IMR-90 (cell line): ENCODE measurements at regions not wholly inside any gene's neighbourhood (a gene's known extent, or its start where the extent isn't known, plus 50 kb on each side); places are given as distances from the start of the nearest gene placed in this dataset.

ENCODE experiments used
- ATAC-seq: fragments of 200-7000 bp; cut with Tn5 transposase; 2 replicates; pipeline ENCODE4 v1.9.1; 2020; ENCODE audit warnings: low read depth, mild to moderate bottlenecking, moderate library complexity
- BruUV-seq: library from RNA; stranded (reverse); fragments of 400-500 nt; replicated peaks from 2 replicates; lab custom pipeline; 2021; lab: Mats Ljungman, UMichigan
- CTCF ChIA-PET: fragments of 300-600 bp; formaldehyde crosslinking; extraction: SDS; loops from one replicate; lab custom pipeline; 2021; ENCODE audit warnings: antibody characterized with exemption; lab: Yijun Ruan, JAX
- POLR2A ChIA-PET: fragments of 300-600 bp; sonication (Branson Sonifier 250); formaldehyde crosslinking; loops from one replicate; lab custom pipeline; 2022; ENCODE audit warnings: antibody characterized with exemption; ENCODE audit not compliant: unreplicated experiment; lab: Charles Lee
- DNase-seq: peaks from one replicate; pipeline ENCODE4 v3.0.0; 2013
- H2AFZ ChIP-seq: replicated peaks from 2 replicates; pipeline ENCODE3; 2013; ENCODE audit warnings: low read length, mild to moderate bottlenecking; ENCODE audit not compliant: poor library complexity
- H2AK5ac ChIP-seq: 2 replicates; pipeline ENCODE4 v1.6.1; 2013; ENCODE audit warnings: low read depth, low read length, inconsistent platforms
- H2AK9ac ChIP-seq: replicated peaks from 2 replicates; pipeline ENCODE3; 2013; ENCODE audit warnings: mild to moderate bottlenecking, low read depth, low read length, moderate library complexity; ENCODE audit not compliant: poor library complexity
- H2BK120ac ChIP-seq: 2 replicates; pipeline ENCODE4 v1.6.1; 2013; ENCODE audit warnings: low read depth, low read length, inconsistent platforms
- H2BK15ac ChIP-seq: 3 replicates; pipeline ENCODE4 v1.6.1; 2013; ENCODE audit warnings: low read depth, low read length, inconsistent platforms
- H2BK20ac ChIP-seq: 2 replicates; pipeline ENCODE4 v1.6.1; 2013; ENCODE audit warnings: low read depth, mild to moderate bottlenecking, inconsistent platforms, low read length, moderate library complexity
- H2BK5ac ChIP-seq: 2 replicates; pipeline ENCODE4 v1.6.1; 2013; ENCODE audit warnings: mild to moderate bottlenecking, low read depth, low read length, inconsistent platforms; ENCODE audit not compliant: poor library complexity, severe bottlenecking
- H3K14ac ChIP-seq: replicated peaks from 2 replicates; pipeline ENCODE4 v1.6.1; 2013; ENCODE audit warnings: low read depth, low read length, inconsistent platforms
- H3K18ac ChIP-seq: 2 replicates; pipeline ENCODE4 v1.6.1; 2013; ENCODE audit warnings: low read depth, low read length, control low read depth
- H3K23ac ChIP-seq: 2 replicates; pipeline ENCODE4 v1.6.1; 2013; ENCODE audit warnings: low read depth, low read length, inconsistent platforms
- H3K27ac ChIP-seq: 2 replicates; pipeline ENCODE4 v1.5.1; 2013; ENCODE audit warnings: mild to moderate bottlenecking, control low read depth, low read length; ENCODE audit not compliant: insufficient read depth
- H3K27me3 ChIP-seq: 2 replicates; pipeline ENCODE4 v1.6.1; 2013; ENCODE audit warnings: low read length; ENCODE audit not compliant: control insufficient read depth, insufficient read depth
- H3K36me3 ChIP-seq: 2 replicates; pipeline ENCODE4 v1.6.1; 2013; ENCODE audit warnings: low read length, mixed read lengths; ENCODE audit not compliant: control insufficient read depth, insufficient read depth
- H3K4ac ChIP-seq: 2 replicates; pipeline ENCODE4 v1.6.1; 2013; ENCODE audit warnings: low read depth, low read length, inconsistent platforms
- H3K4me1 ChIP-seq: 2 replicates; pipeline ENCODE4 v1.6.1; 2013; ENCODE audit warnings: low read length, mixed read lengths; ENCODE audit not compliant: control insufficient read depth, insufficient read depth
- H3K4me2 ChIP-seq: 2 replicates; pipeline ENCODE4 v1.6.1; 2013; ENCODE audit warnings: low read depth, mild to moderate bottlenecking, control low read depth, low read length, moderate library complexity
- H3K4me3 ChIP-seq: 2 replicates; pipeline ENCODE4 v1.5.1; 2013; ENCODE audit warnings: low read depth, mild to moderate bottlenecking, control low read depth, low read length, moderate library complexity; ENCODE audit not compliant: insufficient read depth
- H3K56ac ChIP-seq: 2 replicates; pipeline ENCODE4 v1.6.1; 2013; ENCODE audit warnings: low read length, inconsistent platforms; ENCODE audit not compliant: insufficient read depth; ENCODE audit errors: extremely low read depth
- H3K79me1 ChIP-seq, 2 experiments: 2 replicates each; pipeline ENCODE4 v1.6.1; 2013; ENCODE audit warnings: low read length in 2 of 2, inconsistent platforms in 1 of 2, low read depth in 1 of 2
- H3K9ac ChIP-seq: 2 replicates; pipeline ENCODE4 v1.6.1; 2013; ENCODE audit warnings: low read depth, low read length, control low read depth
- H3K9me1 ChIP-seq: 2 replicates; pipeline ENCODE4 v1.6.1; 2013; ENCODE audit warnings: low read length, inconsistent platforms; ENCODE audit not compliant: insufficient read depth
- H3K9me3 ChIP-seq: 2 replicates; pipeline ENCODE4 v1.6.1; 2013; ENCODE audit warnings: low read length; ENCODE audit not compliant: control insufficient read depth, insufficient read depth
- H4K20me1 ChIP-seq: 2 replicates; pipeline ENCODE4 v1.6.1; 2013; ENCODE audit warnings: low read length, inconsistent platforms; ENCODE audit not compliant: insufficient read depth
- H4K5ac ChIP-seq: 2 replicates; pipeline ENCODE4 v1.6.1; 2013; ENCODE audit warnings: mild to moderate bottlenecking, low read depth, low read length, control low read depth
- H4K8ac ChIP-seq, 2 experiments: 2 replicates each; pipeline ENCODE4 v1.6.1; 2013; ENCODE audit warnings: low read depth in 2 of 2, low read length in 2 of 2, control low read depth in 1 of 2, inconsistent platforms in 1 of 2
- H4K91ac ChIP-seq: 2 replicates; pipeline ENCODE4 v1.6.1; 2013; ENCODE audit warnings: low read depth, low read length, inconsistent platforms; ENCODE audit not compliant: insufficient read depth
- ELK1 ChIP-seq: fragments of 150-350 bp; IDR thresholded peaks from 2 replicates; pipeline ENCODE4 v1.6.1; 2016; ENCODE audit warnings: low read depth, mild to moderate bottlenecking, low read length, moderate library complexity, borderline replicate concordance
- MAFK ChIP-seq: IDR thresholded peaks from 2 replicates; pipeline ENCODE4 v1.6.1; 2012; ENCODE audit warnings: low read depth, low read length, improper control_type of control experiment
- MAZ ChIP-seq: IDR thresholded peaks from 2 replicates; pipeline ENCODE4 v1.6.1; 2012; ENCODE audit warnings: low read depth, mild to moderate bottlenecking, low read length, improper control_type of control experiment, moderate library complexity, borderline replicate concordance
- MXI1 ChIP-seq: IDR thresholded peaks from 2 replicates; pipeline ENCODE4 v1.6.1; 2012; ENCODE audit warnings: low read depth, mild to moderate bottlenecking, low read length, moderate library complexity, borderline replicate concordance
- NFE2L2 ChIP-seq: fragments of 150-350 bp; IDR thresholded peaks from 2 replicates; pipeline ENCODE4 v1.6.1; 2016; ENCODE audit warnings: low read depth, mild to moderate bottlenecking, low read length
- POLR2A ChIP-seq: IDR thresholded peaks from 2 replicates; pipeline ENCODE4 v1.6.1; 2012; ENCODE audit warnings: mild to moderate bottlenecking, low read depth, low read length
- USF2 ChIP-seq: fragments of 150-350 bp; IDR thresholded peaks from 2 replicates; pipeline ENCODE4 v1.6.1; 2017; ENCODE audit warnings: mild to moderate bottlenecking, antibody characterized with exemption, low read length, low read depth
- WGBS, 2 experiments: methylation state at CpG; one replicate each; pipeline versions ENCODE4 v1.1.5 to v1.1.7; 2013; ENCODE audit warnings: missing lambda C conversion rate in 2 of 2; ENCODE audit not compliant: insufficient read length in 1 of 2; ENCODE audit errors: extremely low coverage in 2 of 2; 5-methylcytosine and 5-hydroxymethylcytosine counted together
- dilution Hi-C: fragments of 300-500 bp; cut with HindIII; formaldehyde crosslinking; loops from one replicate; pipeline ENCODE4 v1.14.3; 2018; ENCODE audit warnings: low sequenced_read_pairs; ENCODE audit not compliant: unreplicated experiment
- in situ Hi-C: fragments of 300-500 bp; cut with MboI; formaldehyde crosslinking; loops from 3 replicates; pipeline ENCODE4 v1.14.3; 2019; ENCODE audit warnings: low sequenced_read_pairs, inconsistent platforms, mixed read lengths
- intact Hi-C: fragments of 100-400 bp; cut with micrococcal nuclease; formaldehyde crosslinking; loops from 2 replicates; pipeline ENCODE4 v1.10.0; 2022

GRCh38 chr1:193613041-193613440 lies 426.6 kb upstream of the B3GALT2 start:
- Histone ChIP-seq H3K9ac (no peak overlapping the region), H3K36me3 (no peaks in the 10 kb centered on the region), H3K4me1 (no peaks in the 10 kb centered on the region), H2BK5ac (no peak overlapping the region), H3K23ac (no peak overlapping the region), H2BK120ac (no peak overlapping the region), H4K91ac (no peak overlapping the region), H3K56ac (no peak overlapping the region), H3K27ac (no peak overlapping the region), H2AK9ac (no peak overlapping the region), H2AK5ac (no peak overlapping the region), H3K79me1 (no peaks in the 10 kb centered on the region), H4K20me1 (no peaks in the 10 kb centered on the region), H4K8ac (no peak overlapping the region), H2BK20ac (no peak overlapping the region), H3K4ac (no peak overlapping the region), H3K18ac (no peak overlapping the region), H3K9me1 (peaks cover 3% of the 10 kb centered on the region; the same call in 1 of the 2 replicates), H3K9me3 (no peaks in the 10 kb centered on the region), H3K27me3 (no peaks in the 10 kb centered on the region), H2BK15ac (no peak overlapping the region), H4K5ac (no peak overlapping the region), H2AFZ (no peak overlapping the region), H3K4me2 (no peak overlapping the region), H3K14ac (no peak overlapping the region), H3K4me3 (no peak overlapping the region)
- no TSS peak for BruUV-seq
- ATAC-seq: no peak
- intact Hi-C loops: no loop called here
- WGBS, 2 experiments: no CpG with 5 or more reads among the region's 2 CpGs
- ChIA-PET CTCF (no interaction called here), POLR2A (no interaction called here)
- in situ Hi-C loops: no loop called here
- dilution Hi-C loops: no loop called here
- no peak for DNase-seq
- TF ChIP-seq NFE2L2 (no peak), POLR2A (no peak), MAZ (no peak), USF2 (no peak), MXI1 (no peak), MAFK (no peak), ELK1 (no peak)
